Endometrial microvascular endothelial cells (primary cell): ENCODE measurements at regions not wholly inside any gene's neighbourhood (a gene's known extent, or its start where the extent isn't known, plus 50 kb on each side); places are given as distances from the start of the nearest gene placed in this dataset.

Experiments
- in situ Hi-C: cut with HindIII; loops from 2 replicates; pipeline ENCODE4 v1.10.0; 2017; ENCODE audit warnings: low sequenced_read_pairs, low pct_unique_long_range_greater_than_20kb; ENCODE audit errors: inconsistent ontology term

DNA sequence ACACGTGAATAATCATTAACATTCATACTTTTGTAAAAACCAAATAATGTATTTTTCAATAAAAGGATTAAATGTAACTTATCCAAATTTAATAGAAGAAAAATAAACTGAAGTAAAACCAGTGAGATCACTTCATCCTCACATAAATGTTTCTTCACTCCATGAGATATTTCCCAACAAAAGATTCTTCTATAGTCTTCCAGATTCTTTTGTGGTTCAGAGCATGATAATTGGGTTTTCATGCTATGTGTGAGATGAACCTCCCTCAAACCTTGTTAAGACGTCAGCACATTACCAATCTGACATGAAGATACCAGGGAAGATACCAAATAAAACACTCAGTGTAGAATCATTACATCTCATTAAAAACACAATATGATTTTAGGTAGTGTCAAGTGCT is 62.9 kb upstream of the OXGR1 start:
- in situ Hi-C loops, result no loop called here

DNA sequence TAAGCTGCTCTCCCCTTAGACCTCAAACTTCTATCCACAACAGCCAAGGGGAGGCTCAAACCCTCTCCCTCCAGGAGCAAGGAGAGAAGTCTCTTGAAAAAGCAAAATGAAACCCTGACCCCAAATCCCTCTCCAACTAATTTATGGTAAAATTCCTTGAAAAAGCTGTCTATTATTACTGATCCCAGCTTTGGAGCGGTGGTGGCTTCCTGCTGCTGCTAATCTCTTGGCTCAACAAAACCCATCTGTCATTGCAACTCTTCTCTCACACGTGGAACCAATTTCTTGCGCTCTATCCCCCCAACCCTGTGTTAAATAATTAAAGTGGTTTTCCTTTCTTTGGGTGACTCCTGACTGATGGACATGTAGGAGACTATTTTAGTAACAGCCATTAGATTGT is 64.1 kb upstream of the OXGR1 start:
- in situ Hi-C loops, result no loop called here

DNA sequence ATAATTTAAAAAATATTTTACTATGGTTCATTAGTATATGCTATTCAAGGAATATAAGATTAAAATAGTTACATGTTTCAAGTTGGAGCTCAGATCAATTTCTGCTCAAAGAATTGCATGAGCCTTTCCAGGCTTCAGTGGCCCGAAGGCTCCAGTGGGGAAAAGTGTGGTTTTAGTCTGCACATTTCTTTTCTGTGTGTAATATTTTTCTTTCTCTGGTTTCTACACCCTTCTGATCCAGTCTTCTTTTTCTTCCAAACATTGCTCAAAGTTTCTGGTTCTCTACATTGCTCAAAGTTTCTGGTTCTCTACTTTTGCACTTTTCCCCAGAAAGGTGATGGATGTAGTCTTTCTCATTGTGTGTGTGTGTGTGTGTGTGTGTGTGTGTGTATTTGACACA is 64.7 kb upstream of the OXGR1 start:
- in situ Hi-C loops, result no loop called here

DNA sequence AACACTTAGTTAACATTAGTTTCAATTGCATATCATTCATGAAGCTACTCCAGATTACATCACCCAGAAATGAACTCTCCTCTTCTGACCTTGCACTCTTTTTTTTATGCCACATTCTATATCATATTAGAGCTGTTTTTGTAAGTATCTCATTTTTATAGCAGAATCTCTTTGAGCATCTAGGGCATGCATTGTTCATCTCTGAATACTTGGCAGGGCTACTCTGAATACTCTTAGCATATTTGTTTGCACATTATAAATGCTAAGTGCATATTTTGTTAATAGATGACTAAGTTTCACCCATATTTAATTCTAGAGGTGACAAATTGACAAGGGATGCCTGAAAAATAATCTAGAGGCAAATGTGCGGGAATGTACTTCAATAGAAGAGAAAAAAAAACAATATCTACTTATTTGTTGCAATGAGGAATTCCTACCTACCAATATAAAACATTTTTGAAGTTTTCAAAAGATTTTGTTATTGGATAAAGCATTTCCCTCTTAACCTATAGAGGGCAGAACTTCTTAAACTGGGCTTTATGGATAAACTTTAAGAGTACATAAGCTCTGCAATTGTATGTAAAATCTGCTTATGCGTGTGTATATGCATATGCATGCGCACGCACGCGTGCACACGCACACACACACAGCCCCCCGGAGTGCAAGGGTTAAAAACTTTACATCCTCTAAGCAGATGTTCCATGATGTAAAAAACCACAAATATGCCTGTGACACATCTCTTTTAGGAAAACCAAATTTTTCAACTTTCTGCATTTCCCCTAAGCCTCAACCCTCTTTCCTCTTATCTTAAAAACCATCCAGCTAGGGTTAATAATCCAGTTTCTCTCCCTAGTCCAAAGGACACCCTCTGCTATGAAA is 73.0 kb upstream of the OXGR1 start:
- in situ Hi-C loops, result no loop called here

DNA sequence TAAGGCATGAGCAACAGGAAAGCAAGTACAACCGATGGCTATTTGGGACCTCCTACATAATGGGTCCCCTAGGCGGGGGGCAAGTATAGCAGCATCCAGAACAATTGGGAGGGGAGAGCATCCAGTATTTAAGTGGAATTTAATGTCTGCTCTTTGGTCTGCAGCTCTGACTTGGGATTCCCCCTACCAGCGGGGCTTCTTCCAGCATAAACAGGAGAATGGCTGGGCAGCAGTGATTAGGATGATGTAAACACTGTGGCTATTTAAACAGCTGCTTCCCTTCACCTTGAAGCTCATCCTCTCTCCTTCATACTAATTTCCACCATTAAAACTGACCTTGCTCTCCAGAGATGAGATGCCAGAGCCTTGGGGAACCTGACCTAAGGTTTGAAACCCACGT is 73.9 kb upstream of the OXGR1 start:
- in situ Hi-C loops, result no loop called here

DNA sequence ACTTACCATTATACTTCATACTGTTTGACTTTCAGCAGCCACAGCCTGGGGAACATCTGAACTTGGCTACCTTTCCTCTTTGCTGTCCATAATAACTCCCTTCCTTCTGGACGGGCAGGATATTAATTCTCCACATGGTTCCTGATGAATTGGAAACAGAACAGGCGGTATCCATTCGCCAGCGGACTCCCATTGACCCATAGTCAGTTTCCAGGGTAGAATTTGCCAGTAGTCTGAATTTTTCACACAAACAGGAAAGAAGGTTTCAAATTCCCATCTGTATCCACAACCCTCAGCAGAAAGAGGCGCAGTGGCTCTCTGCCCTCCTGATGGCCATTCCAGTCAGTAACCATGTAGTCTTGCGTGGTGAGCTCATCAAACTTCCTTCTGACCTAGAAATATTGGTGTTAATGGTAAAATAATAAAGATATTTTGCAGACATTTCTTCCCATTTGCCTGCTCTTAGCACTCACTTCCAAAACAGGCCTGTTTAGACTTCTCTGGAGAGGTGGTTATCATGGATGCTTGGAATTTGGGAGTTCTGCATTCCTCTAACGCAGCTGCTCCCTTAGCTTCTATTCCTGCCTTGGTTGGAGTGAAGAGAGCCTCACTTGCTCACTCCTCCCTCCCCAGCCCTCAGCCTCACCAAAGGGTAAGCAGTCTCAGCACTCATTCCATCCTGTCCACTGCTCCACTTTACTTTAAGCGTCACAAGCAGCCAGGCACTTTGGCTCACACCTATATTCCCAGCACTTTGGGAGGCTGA is 75.0 kb upstream of the OXGR1 start:
- in situ Hi-C loops, result no loop called here

DNA sequence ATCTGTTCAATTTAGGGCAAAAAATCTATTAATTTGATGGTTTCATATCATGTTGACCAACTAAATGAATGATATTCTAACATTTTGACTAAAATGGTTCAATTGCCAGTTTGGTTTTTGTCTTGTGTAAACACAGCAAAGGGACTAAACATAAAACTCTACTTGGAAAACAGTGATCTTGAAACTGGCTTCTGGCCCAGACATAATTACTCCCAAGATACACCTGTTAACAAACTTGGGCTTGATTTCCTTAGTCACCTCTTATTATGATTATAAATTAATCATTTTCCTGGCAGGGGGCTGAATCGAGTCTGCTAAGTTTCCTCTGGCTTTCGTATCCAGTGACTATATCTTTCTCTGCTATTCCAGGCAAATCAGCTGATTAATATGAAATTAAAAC is 78.0 kb upstream of the OXGR1 start:
- in situ Hi-C loops, result no loop called here

DNA sequence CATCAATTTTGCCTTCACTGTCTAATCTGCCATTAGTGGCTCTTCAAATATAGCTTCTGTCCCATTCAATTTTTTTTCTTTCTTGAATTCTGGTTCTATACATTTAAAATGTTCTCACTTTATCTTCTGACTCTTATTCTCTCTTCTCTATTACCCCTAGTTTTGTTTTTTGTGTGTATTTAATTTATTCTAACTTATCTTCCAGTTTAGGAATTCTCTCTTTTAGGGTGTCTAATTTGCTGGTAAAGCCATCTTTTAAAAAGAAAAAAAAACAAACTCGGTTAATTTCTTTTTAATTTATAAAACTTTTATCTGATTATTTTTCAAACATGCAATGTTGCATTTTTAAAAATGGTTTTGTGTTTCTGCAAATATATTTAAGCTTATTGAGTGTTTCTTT is 80.3 kb upstream of the OXGR1 start:
- in situ Hi-C loops, result no loop called here

DNA sequence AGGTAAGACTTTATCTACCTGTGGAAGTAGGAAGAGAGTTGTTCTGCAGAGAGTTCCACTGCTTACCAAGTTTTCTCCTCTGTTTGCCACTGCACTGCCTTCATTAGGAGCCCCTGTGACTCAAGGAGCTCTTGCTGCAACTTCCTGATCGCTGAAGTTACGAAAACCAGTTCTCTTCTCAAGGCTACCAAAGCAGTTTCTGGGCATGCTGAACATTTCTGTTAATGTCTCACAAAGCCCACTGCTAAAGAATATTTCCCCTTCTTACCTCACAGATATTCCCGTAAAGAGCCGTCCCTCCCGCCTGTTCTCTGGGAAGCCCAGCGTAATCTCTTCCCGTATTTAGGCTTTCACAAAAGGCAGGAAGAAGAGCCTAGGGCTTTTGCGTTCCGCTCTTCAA is 82.6 kb upstream of the OXGR1 start:
- in situ Hi-C loops, result no loop called here

DNA sequence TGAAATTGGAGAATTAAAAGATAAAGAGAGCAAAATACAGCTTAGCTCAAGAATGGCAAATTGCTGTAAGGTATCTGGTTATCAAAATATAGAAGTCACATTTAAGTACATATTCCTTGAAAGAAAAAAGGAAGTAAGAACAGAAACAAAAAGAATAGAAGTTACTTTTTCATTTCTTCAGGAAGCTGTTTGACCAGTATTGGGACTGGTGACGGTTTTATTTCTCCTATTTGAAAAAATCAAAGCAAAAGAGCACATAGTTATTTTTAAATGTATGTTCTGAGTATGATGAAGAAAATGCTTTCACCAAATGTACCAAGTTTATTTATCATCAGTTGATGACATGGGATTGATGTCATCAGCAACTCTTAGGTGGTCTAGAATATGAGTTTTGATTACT is 83.1 kb upstream of the OXGR1 start:
- in situ Hi-C loops, result no loop called here

DNA sequence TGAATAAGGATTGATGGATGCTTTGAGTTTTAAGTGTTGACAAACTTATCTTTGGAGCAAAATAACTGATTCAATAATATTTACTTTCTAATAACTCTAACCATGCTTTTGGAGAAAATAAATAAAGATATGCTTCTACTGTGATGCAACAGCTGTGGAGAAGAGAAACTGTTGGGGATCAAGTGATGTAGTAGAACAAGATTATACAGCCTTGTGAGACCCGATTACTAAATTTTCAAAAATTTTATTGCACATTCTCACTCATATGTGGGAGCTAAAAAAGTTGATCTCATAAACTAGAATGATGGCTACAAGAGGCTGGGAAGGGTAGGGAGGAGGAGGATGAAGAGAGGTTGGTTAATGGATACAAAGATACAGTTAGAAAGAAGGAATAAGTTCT is 85.5 kb upstream of the OXGR1 start:
- in situ Hi-C loops, result no loop called here

DNA sequence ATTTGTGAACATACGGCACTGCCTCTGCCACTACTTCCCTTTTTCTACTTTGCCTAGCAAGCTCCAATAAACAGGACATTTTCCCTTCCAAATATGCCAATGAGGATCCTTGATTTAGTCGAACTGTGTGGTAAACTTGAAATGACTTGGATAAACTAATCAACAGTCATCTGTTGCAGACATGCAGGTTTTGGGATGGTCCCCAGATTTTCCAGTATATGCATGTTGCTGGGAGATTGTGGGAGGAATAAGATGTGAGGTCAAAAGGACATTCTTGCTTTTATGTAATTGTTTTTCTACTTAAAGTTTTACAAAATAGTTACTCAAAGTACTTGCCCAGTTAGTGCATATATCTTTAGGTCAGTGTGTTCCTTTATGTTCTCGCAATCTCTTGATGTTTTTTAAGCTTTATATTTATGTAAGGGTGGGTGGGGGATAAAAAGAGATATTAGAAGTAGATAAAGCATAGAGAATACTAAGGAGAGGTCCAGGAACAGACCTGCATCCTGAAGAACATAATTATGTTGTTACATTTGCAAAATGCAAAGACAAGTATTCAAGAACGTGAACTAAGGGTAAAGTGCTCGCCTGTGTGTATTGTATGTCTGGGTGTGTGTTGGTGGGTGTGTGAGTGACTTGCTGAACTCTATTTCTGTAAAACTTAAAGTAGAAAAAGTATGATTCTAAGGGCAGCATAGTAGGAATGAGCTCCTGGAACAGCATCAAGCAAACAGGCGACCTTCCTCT is 88.4 kb upstream of the OXGR1 start:
- in situ Hi-C loops, result no loop called here

DNA sequence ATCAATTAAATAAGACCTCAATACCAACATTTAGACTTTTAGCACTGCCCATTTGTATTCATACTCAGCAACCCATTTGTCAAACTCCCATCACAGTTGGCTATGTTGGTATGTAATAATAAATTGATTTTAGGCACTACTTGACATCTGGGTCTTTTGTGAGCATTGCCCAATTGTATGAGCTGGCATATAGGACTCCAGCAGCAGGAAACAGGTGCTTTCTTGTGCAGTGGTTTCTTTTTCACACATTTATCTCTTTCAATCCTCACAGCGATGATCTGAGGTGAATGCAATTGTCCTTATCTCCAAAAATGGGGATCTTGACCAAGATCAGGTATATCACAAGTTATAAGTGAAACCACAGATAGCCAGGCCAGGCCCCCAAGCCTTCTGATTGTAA is 96.9 kb upstream of the OXGR1 start:
- in situ Hi-C loops, result no loop called here

DNA sequence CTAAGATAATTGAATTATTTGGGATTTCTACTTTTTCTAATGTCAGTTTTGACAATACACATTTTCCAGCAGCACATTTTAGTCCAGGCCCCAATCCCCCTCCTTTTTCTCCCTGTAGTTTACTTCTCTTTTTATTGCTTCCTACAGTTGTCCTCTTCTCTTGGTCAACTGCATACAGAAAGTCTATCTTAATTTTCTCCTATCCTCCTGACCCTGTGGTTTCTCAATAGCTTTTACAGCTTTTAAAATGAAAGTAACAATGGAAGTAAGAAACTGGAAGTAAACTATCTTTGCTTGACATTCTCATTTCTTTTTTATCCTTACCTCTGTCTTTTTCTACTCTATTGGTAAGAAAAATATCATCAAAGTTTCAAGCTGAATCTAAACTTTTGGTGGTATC is 106.5 kb upstream of the OXGR1 start:
- in situ Hi-C loops, result loop anchor here (25.0 kb wide), 1 partner anchor 111 kb away; the partner anchor contains the start of gene MBNL2

DNA sequence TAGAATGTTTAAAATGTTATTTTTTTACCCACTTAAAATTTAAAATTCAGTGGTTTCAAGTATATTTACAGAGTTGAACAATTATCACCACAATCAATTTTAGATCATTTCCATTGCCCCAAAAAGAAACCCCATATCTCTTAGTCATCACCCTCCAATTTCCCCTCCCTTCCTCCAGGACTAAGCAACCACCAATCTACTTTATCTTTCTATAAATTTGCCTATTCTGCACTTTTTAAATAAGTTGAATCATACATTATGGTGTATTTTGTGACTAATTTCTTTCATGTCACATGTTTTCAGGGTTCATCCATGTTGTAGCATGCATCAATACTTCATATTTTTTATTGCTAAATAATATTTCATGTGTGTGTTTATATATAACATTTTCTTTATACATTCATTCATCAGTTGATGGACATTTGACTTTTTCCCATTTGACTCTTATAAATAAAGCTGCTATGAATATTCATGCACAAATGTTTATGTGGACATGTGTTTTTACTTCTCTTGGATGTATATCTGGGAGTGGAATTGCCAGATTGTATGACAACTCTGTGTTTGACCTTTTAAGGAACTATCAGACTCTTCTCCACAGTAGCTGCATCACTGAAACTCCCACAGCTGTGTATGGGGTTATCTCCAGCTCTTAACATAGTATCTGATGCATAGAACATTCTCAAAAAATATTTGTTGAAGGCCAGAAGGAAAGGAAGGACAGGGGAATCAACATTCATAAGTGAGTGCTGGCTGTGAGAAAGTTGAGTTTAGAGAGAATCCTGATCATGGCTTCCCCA is 107.8 kb upstream of the OXGR1 start:
- in situ Hi-C loops, result loop anchor here (25.0 kb wide), 1 partner anchor 110 kb away; the partner anchor contains the start of gene MBNL2

DNA sequence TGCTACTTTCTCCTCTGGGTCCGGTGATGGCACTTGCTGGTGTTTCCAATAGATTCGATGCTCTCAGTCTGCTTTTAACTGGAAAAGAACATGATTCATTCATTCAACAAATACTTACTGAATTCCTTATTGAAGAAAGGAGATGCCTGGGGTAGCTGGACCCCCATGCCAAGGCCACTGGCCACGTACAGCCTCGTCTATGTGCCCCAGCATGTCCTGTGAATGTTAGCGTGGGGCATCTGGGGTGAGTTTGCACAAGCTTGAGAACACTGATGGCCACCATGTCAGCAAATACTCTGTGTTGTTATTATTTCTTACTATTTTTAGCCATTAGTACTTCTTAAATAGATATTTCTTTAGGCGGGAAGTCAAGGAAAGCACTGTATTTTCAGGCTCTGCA is 112.0 kb upstream of the OXGR1 start:
- in situ Hi-C loops, result loop anchor here (25.0 kb wide), 1 partner anchor 106 kb away; the partner anchor contains the start of gene MBNL2

DNA sequence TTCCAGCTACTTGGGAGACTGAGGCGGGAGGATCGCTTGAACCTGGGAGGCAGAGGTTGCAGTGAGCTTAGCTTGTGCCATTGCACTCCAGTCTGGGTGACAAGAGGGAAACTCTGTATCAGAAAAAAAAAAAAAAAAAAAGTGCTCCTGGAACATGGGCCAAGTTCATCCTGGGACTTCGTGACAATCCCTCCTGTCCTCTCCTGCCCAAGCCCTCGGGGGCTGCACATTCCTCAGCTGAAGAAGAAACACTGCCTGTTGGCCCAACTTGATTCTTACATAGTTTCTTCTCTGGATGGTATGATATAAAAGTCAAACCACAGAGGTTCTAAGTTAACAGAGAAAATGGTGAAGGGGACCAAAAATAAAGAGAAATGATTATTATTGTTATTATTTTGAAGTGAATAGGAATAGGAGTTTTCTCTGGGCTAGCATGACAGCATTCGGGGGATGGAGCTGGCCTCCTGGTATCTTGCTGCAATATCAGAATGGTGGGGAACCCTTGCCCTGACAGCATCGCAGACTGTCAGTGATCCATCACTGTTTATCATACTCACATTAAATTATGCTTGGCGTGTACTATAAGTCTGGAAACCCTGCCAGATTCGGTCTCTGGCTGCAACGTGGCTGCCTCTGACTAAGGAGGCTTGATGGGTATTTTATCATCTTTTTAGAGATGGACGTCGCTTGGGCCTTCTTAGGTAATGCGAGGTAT is 113.7 kb upstream of the OXGR1 start:
- in situ Hi-C loops, result loop anchor here (25.0 kb wide), 1 partner anchor 104 kb away; the partner anchor contains the start of gene MBNL2

DNA sequence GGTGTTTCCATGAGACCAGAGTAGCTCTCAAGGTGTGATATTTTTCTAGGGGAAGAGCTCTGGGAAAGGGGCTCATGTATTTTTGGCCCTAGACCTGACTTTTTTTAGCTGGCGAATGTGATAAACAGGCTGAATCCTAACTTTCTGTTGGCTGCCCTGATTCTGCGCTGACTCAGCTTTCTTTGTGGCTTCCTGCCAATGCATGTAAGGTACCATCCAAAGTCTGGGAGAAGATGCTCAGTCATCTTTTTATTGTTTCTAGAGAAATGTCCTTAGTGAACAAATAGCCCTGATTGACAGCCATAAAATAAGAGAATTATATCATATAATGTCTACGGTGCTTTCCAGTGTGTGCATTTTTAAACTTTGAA is 113.6 kb upstream of the MBNL2 start:
- in situ Hi-C loops, result loop anchor here (25.0 kb wide), 1 partner anchor 104 kb away; the partner anchor contains the start of gene MBNL2
